HG03565 (cell line): ENCODE measurements at regions not wholly inside any gene's neighbourhood (a gene's known extent, or its start where the extent isn't known, plus 50 kb on each side); places are given as distances from the start of the nearest gene placed in this dataset.

Experiments used
- ATAC-seq: cut with Tn5 transposase; IDR thresholded peaks from one replicate; pipeline ENCODE4 v1.9.1; 2021; ENCODE audit warnings: mild to moderate bottlenecking, moderate library complexity; ENCODE audit not compliant: unreplicated experiment

GRCh38 chr12:96131230-96131788 lies 62.9 kb upstream of the ELK3 start:
- no peak for ATAC-seq

- ATAC-seq = no peak
Observed at GRCh38 chr12:96132819-96133218, 61.4 kb upstream of the ELK3 start.

- no peak for ATAC-seq
Observed at GRCh38 chr12:96134200-96134599, 60.0 kb upstream of the ELK3 start.

- ATAC-seq = no peak
Observed at GRCh38 chr12:96136161-96136560, 58.0 kb upstream of the ELK3 start.

- ATAC-seq = no peak
Observed at GRCh38 chr12:96136725-96137378, 57.3 kb upstream of the ELK3 start.

- no peak for ATAC-seq
Observed at GRCh38 chr12:96140174-96140573, 54.0 kb upstream of the ELK3 start.

- no peak for ATAC-seq
Observed at GRCh38 chr12:96141216-96141912, 52.8 kb upstream of the ELK3 start.

GRCh38 chr12:96143392-96143791 lies 50.8 kb upstream of the ELK3 start:
- ATAC-seq = no peak

- ATAC-seq = no peak
Observed at GRCh38 chr12:96143827-96144565, 50.2 kb upstream of the ELK3 start.
